H1 (cell line): ENCODE measurements at regions not wholly inside any gene's neighbourhood (a gene's known extent, or its start where the extent isn't known, plus 50 kb on each side); places are given as distances from the start of the nearest gene placed in this dataset.

ENCODE experiments used
- CTCF ChIA-PET: fragments of 300-600 bp; sonication (Branson Sonifier 250); formaldehyde crosslinking; loops from one replicate; lab custom pipeline; 2021; ENCODE audit not compliant: partially characterized antibody; lab: Charles Lee
- POLR2A ChIA-PET: fragments of 300-600 bp; sonication (Branson Sonifier 250); formaldehyde crosslinking; loops from one replicate; lab custom pipeline; 2021; ENCODE audit warnings: inconsistent platforms; ENCODE audit not compliant: partially characterized antibody; lab: Charles Lee
- DNase-seq, 2 experiments: peaks; one replicate each; pipeline versions ENCODE4 v3.0.0 to v3.0.0-alpha.2; 2010 to 2022; ENCODE audit warnings: low spot score in 2 of 2, low read depth in 1 of 2, mixed read lengths in 1 of 2
- FAIRE-seq: peaks from 2 replicates; lab custom pipeline; 2011; peaks lifted over from hg19 to GRCh38; lab: Jason Lieb, UNC
- H2AFZ ChIP-seq: 2 replicates; pipeline ENCODE4 v1.8.1; 2012; ENCODE audit warnings: low read length, inconsistent platforms
- H2AK5ac ChIP-seq: 2 replicates; pipeline ENCODE4 v1.6.1; 2013; ENCODE audit warnings: low read depth, low read length
- H2BK120ac ChIP-seq: replicated peaks from 2 replicates; pipeline ENCODE3; 2013; ENCODE audit warnings: low read depth, low read length, inconsistent platforms
- H2BK12ac ChIP-seq: 2 replicates; pipeline ENCODE4 v1.6.1; 2013; ENCODE audit warnings: low read depth, low read length
- H2BK15ac ChIP-seq: 2 replicates; pipeline ENCODE4 v1.6.1; 2013; ENCODE audit warnings: low read length
- H2BK20ac ChIP-seq: 2 replicates; pipeline ENCODE4 v1.6.1; 2013; ENCODE audit warnings: low read length
- H2BK5ac ChIP-seq: 2 replicates; pipeline ENCODE4 v1.6.1; 2013; ENCODE audit warnings: low read depth, low read length
- H3K14ac ChIP-seq: 2 replicates; pipeline ENCODE4 v1.6.1; 2013; ENCODE audit warnings: inconsistent platforms; ENCODE audit not compliant: insufficient read length
- H3K18ac ChIP-seq: 2 replicates; pipeline ENCODE4 v1.6.1; 2013; ENCODE audit warnings: low read length; ENCODE audit errors: extremely low read depth
- H3K23ac ChIP-seq: 2 replicates; pipeline ENCODE4 v1.6.1; 2013; ENCODE audit warnings: inconsistent platforms; ENCODE audit not compliant: insufficient read length
- H3K23me2 ChIP-seq: 2 replicates; pipeline ENCODE4 v1.6.1; 2013; ENCODE audit warnings: low read depth, low read length
- H3K27ac ChIP-seq: 2 replicates; pipeline ENCODE4 v1.6.1; 2011; ENCODE audit warnings: low read depth, low read length, inconsistent platforms
- H3K27me3 ChIP-seq, 4 experiments: replicated peaks in 1 of 4; 1 replicate in 1 of 4; 2 replicates in 3 of 4; pipeline versions ENCODE4 v1.6.1 to v1.8.1; 2011 to 2013; ENCODE audit warnings: low read length in 3 of 4, mild to moderate bottlenecking in 3 of 4, inconsistent platforms in 2 of 4, mixed read lengths in 2 of 4, moderate library complexity in 1 of 4; ENCODE audit not compliant: control insufficient read depth in 3 of 4, insufficient read depth in 3 of 4; ENCODE audit errors: extremely low read depth in 1 of 4
- H3K36me3 ChIP-seq, 4 experiments: 2 replicates each; pipeline versions ENCODE4 v1.6.1 to v1.8.1; 2011 to 2013; ENCODE audit warnings: mild to moderate bottlenecking in 4 of 4, low read length in 3 of 4, moderate library complexity in 2 of 4, control low read depth in 1 of 4, inconsistent platforms in 1 of 4; ENCODE audit not compliant: insufficient read depth in 4 of 4, control insufficient read depth in 2 of 4
- H3K4ac ChIP-seq: replicated peaks from 2 replicates; pipeline ENCODE3; 2013; ENCODE audit warnings: low read length, low read depth, mixed read lengths, inconsistent platforms; ENCODE audit not compliant: insufficient read length
- H3K4me1 ChIP-seq, 4 experiments: replicated peaks in 1 of 4; 1 replicate in 1 of 4; 2 replicates in 3 of 4; pipeline versions ENCODE4 v1.6.1 to v1.8.1; 2011 to 2013; ENCODE audit warnings: low read length in 3 of 4, inconsistent platforms in 2 of 4, mixed read lengths in 1 of 4; ENCODE audit not compliant: insufficient read depth in 4 of 4, control insufficient read depth in 3 of 4
- H3K4me2 ChIP-seq, 2 experiments: 2 replicates each; pipeline versions ENCODE4 v1.6.1 to v1.8.1; 2011 to 2013; ENCODE audit warnings: low read depth in 2 of 2, low read length in 2 of 2, control low read depth in 1 of 2, inconsistent platforms in 1 of 2, mild to moderate bottlenecking in 1 of 2; ENCODE audit not compliant: insufficient read depth in 1 of 2
- H3K4me3 ChIP-seq, 4 experiments: fragments of 200-600, 300-600 bp in 1 of 4; sonication (generic), shearing (Covaris generic), sonication (Bioruptor Twin) in 1 of 4; 2 replicates each; pipeline versions ENCODE4 v1.5.1 to v1.8.1; 2011 to 2016; ENCODE audit warnings: low read length in 4 of 4, low read depth in 3 of 4, control low read depth in 2 of 4, inconsistent platforms in 2 of 4, mild to moderate bottlenecking in 2 of 4, mixed read lengths in 1 of 4, moderate library complexity in 1 of 4; ENCODE audit not compliant: insufficient read depth in 2 of 4; ENCODE audit errors: extremely low read depth in 1 of 4
- H3K56ac ChIP-seq: replicated peaks from 2 replicates; pipeline ENCODE3; 2013; ENCODE audit warnings: low read depth, mild to moderate bottlenecking, mixed read lengths, low read length, inconsistent platforms; ENCODE audit not compliant: insufficient read length
- H3K79me1 ChIP-seq: 2 replicates; pipeline ENCODE4 v1.6.1; 2013; ENCODE audit warnings: low read depth, low read length, control low read depth
- H3K79me2 ChIP-seq, 2 experiments: 2 replicates each; pipeline versions ENCODE4 v1.6.1 to v1.8.1; 2012 to 2013; ENCODE audit warnings: low read length in 2 of 2, mild to moderate bottlenecking in 2 of 2, inconsistent platforms in 1 of 2; ENCODE audit not compliant: insufficient read depth in 2 of 2, control insufficient read depth in 1 of 2
- H3K9ac ChIP-seq, 4 experiments: replicated peaks in 1 of 4; 1 replicate in 1 of 4; 2 replicates in 3 of 4; pipeline versions ENCODE4 v1.6.1 to v1.8.1; 2011 to 2013; ENCODE audit warnings: low read depth in 3 of 4, low read length in 3 of 4, control low read depth in 2 of 4, mild to moderate bottlenecking in 2 of 4, moderate library complexity in 2 of 4, inconsistent platforms in 1 of 4; ENCODE audit errors: extremely low read depth in 1 of 4
- H3K9me3 ChIP-seq, 2 experiments: 2 replicates each; pipeline versions ENCODE4 v1.6.1 to v1.8.1; 2012 to 2013; ENCODE audit warnings: mild to moderate bottlenecking in 2 of 2, moderate library complexity in 2 of 2, control low read depth in 1 of 2, inconsistent platforms in 1 of 2, low read depth in 1 of 2, low read length in 1 of 2, mixed read lengths in 1 of 2; ENCODE audit not compliant: insufficient read depth in 2 of 2
- H4K20me1 ChIP-seq, 2 experiments: replicated peaks in 1 of 2; 2 replicates each; pipeline versions ENCODE3 to v1.8.1; 2011 to 2013; ENCODE audit warnings: inconsistent platforms in 2 of 2, low read length in 2 of 2, mild to moderate bottlenecking in 1 of 2; ENCODE audit not compliant: insufficient read depth in 2 of 2, control insufficient read depth in 1 of 2
- H4K5ac ChIP-seq: 2 replicates; pipeline ENCODE4 v1.6.1; 2013; ENCODE audit warnings: low read length, low read depth, mixed read lengths, inconsistent platforms; ENCODE audit not compliant: insufficient read length
- H4K8ac ChIP-seq: 2 replicates; pipeline ENCODE4 v1.8.0; 2013; ENCODE audit warnings: mild to moderate bottlenecking, moderate library complexity, low read length, inconsistent platforms; ENCODE audit not compliant: insufficient read depth; ENCODE audit errors: extremely low read depth
- H4K91ac ChIP-seq: replicated peaks from 2 replicates; pipeline ENCODE3; 2013; ENCODE audit warnings: low read length, mixed read lengths, inconsistent platforms; ENCODE audit not compliant: insufficient read length
- ATF3 ChIP-seq: IDR thresholded peaks from 2 replicates; pipeline ENCODE4 v1.6.1; 2011; ENCODE audit warnings: low read depth, mild to moderate bottlenecking, low read length; ENCODE audit not compliant: insufficient read depth
- BCL11A ChIP-seq, 2 experiments: IDR thresholded peaks; one replicate each; pipeline ENCODE4 v1.6.1; 2011; ENCODE audit warnings: low read depth in 2 of 2, low read length in 2 of 2, mild to moderate bottlenecking in 2 of 2
- CHD2 ChIP-seq: IDR thresholded peaks from 2 replicates; pipeline ENCODE4 v1.6.1; 2012; ENCODE audit warnings: low read length, improper control_type of control experiment
- CTBP2 ChIP-seq: IDR thresholded peaks from 2 replicates; pipeline ENCODE4 v1.7.0; 2011; ENCODE audit warnings: borderline replicate concordance, mild to moderate bottlenecking, moderate library complexity, mixed read lengths, low read length; ENCODE audit not compliant: insufficient read depth, insufficient read length
- E2F6 ChIP-seq: IDR thresholded peaks from 2 replicates; pipeline ENCODE4 v1.6.1; 2012; ENCODE audit warnings: inconsistent platforms
- HDAC2 ChIP-seq, 2 experiments: fragments of 300-600 bp in 1 of 2; sonication (generic) in 1 of 2; IDR thresholded peaks; 2 replicates each; pipeline ENCODE4 v1.6.1; 2011 to 2012; ENCODE audit warnings: low read depth in 2 of 2, low read length in 2 of 2, mild to moderate bottlenecking in 2 of 2, moderate library complexity in 2 of 2, borderline replicate concordance in 1 of 2, inconsistent platforms in 1 of 2
- KDM4A ChIP-seq: IDR thresholded peaks from one replicate; pipeline ENCODE4 v1.7.1; 2012; ENCODE audit warnings: low read depth, mild to moderate bottlenecking, moderate library complexity, low read length, inconsistent platforms; ENCODE audit not compliant: severe bottlenecking
- MAFK ChIP-seq: IDR thresholded peaks from 2 replicates; pipeline ENCODE4 v1.6.1; 2012; ENCODE audit warnings: low read depth, mild to moderate bottlenecking, improper control_type of control experiment, low read length
- RFX5 ChIP-seq: IDR thresholded peaks from 2 replicates; pipeline ENCODE4 v1.6.1; 2011; ENCODE audit warnings: low read depth, low read length, improper control_type of control experiment, borderline replicate concordance
- SP2 ChIP-seq: IDR thresholded peaks from 2 replicates; pipeline ENCODE4 v1.6.1; 2012; ENCODE audit warnings: mild to moderate bottlenecking, low read length, inconsistent platforms
- SUZ12 ChIP-seq: fragments of 200-600 bp; sonication (generic); IDR thresholded peaks from 2 replicates; pipeline ENCODE4 v1.6.1; 2012; ENCODE audit warnings: mild to moderate bottlenecking, inconsistent platforms, low read length, moderate library complexity, mixed read lengths
- YY1 ChIP-seq: IDR thresholded peaks from 2 replicates; pipeline ENCODE4 v1.6.1; 2011; ENCODE audit warnings: low read depth, mild to moderate bottlenecking, low read length
- WGBS, 2 experiments: shearing (Covaris generic) in 1 of 2; methylation state at CpG; one replicate each; pipeline versions ENCODE4 v1.1.6 to v1.1.7; 2013 to 2015; ENCODE audit warnings: low lambda C conversion rate in 2 of 2, mixed read lengths in 2 of 2, inconsistent platforms in 1 of 2, low coverage in 1 of 2, missing lambda C conversion rate in 1 of 2; ENCODE audit not compliant: insufficient replicate concordance in 2 of 2, insufficient coverage in 1 of 2, insufficient read length in 1 of 2; ENCODE audit errors: extremely low coverage in 1 of 2, missing lambda C conversion rate in 1 of 2; 5-methylcytosine and 5-hydroxymethylcytosine counted together

- H3K79me1 ChIP-seq, result no peaks in the 10 kb centered on the region
- H3K18ac ChIP-seq, result no peak overlapping the region
- no peaks in the 10 kb centered on the region for H3K9me3 ChIP-seq
- no peaks in the 10 kb centered on the region for H3K79me2 ChIP-seq
- no peak overlapping the region for H2AK5ac ChIP-seq
- FAIRE-seq, result no peak
- no peaks in the 10 kb centered on the region for H3K36me3 ChIP-seq
- no peak overlapping the region for H3K14ac ChIP-seq
- H3K23ac ChIP-seq, result no peak overlapping the region
- no peak overlapping the region for H3K4me3 ChIP-seq
- H3K4ac ChIP-seq, result no peak overlapping the region
- POLR2A ChIA-PET, result no interaction called here
- H2AFZ ChIP-seq, result no peak overlapping the region
- H4K20me1 ChIP-seq, result no peaks in the 10 kb centered on the region
- CTCF ChIA-PET, result no interaction called here
- H2BK5ac ChIP-seq, result no peak overlapping the region
- H2BK20ac ChIP-seq, result no peak overlapping the region
- H2BK120ac ChIP-seq, result no peak overlapping the region
- no peak for DNase-seq
- no peaks in the 10 kb centered on the region for H3K4me1 ChIP-seq
- no peak overlapping the region for H2BK15ac ChIP-seq
- H2BK12ac ChIP-seq, result no peak overlapping the region
- no peaks in the 10 kb centered on the region for H3K23me2 ChIP-seq
- WGBS, 2 experiments, result 87% methylated on average over 2 of the region's 2 CpGs; no CpG with 5 or more reads in 1 of the 2 experiments
- no peaks in the 10 kb centered on the region for H3K27me3 ChIP-seq
- H4K5ac ChIP-seq, result no peak overlapping the region
- H3K9ac ChIP-seq, result no peak overlapping the region
- no peak overlapping the region for H3K4me2 ChIP-seq
- H4K91ac ChIP-seq, result no peak overlapping the region
- no peak overlapping the region for H4K8ac ChIP-seq
- no peak overlapping the region for H3K27ac ChIP-seq
- no peak overlapping the region for H3K56ac ChIP-seq
- TF ChIP-seq E2F6, result no peak
- no peak for TF ChIP-seq ATF3
- no peak for TF ChIP-seq KDM4A
- TF ChIP-seq HDAC2 (IDR thresholded peaks at IDR 0.05; ENCODE audit: borderline replicate concordance in 1 of 2, low read depth in 2 of 2, low read length in 2 of 2), result no peak
- no peak for TF ChIP-seq SUZ12
- no peak for TF ChIP-seq CTBP2
- TF ChIP-seq CHD2, result no peak
- no peak for TF ChIP-seq RFX5
- no peak for TF ChIP-seq MAFK
- TF ChIP-seq YY1, result no peak
- TF ChIP-seq SP2, result no peak
- TF ChIP-seq BCL11A (IDR thresholded peaks at IDR 0.05; ENCODE audit: low read depth in 2 of 2, low read length in 2 of 2), result no peak
Observed at GRCh38 chrX:36562986-36563385, 445.2 kb upstream of the FAM47C start.
